Naive thymus-derived CD8-positive, alpha-beta T cell (primary cell): ENCODE measurements at regions not wholly inside any gene's neighbourhood (a gene's known extent, or its start where the extent isn't known, plus 50 kb on each side); places are given as distances from the start of the nearest gene placed in this dataset.
A peak's percentile ranks its signal among the peaks of the same experiment; 100 is the strongest.

Source experiments
- ATAC-seq, 2 donors: fragments of 150-1000 bp; cut with Tn5 transposase in 1 of 2; sonication (Bioruptor Pico), chemical (Tn5 transposase) in 1 of 2; 1 replicate in 1 of 2; 2 replicates in 1 of 2; pipeline ENCODE4 v1.10.0; 2021; ENCODE audit warnings: mild to moderate bottlenecking in 2 of 2, moderate library complexity in 2 of 2
- POLR2A ChIA-PET: fragments of 350-600 bp; sonication (Branson Sonifier 250); formaldehyde crosslinking; loops from one replicate; lab custom pipeline; 2021; ENCODE audit warnings: antibody characterized with exemption; lab: Charles Lee
- DNase-seq, 10 donors: peaks; one replicate each; pipeline versions ENCODE4 v3.0.0 to v3.0.0-alpha.2; 2020 to 2022
- H3K27ac Mint-ChIP-seq, 10 donors: one replicate each; pipeline ENCODE4 v1.8.0; 2020 to 2022; ENCODE audit warnings: mild to moderate bottlenecking in 10 of 10, mixed read lengths in 10 of 10, moderate library complexity in 4 of 10, inconsistent platforms in 1 of 10
- H3K27me3 Mint-ChIP-seq, 5 donors: one replicate each; pipeline ENCODE4 v1.8.0; 2021 to 2022; ENCODE audit warnings: mixed read lengths in 5 of 5
- H3K36me3 Mint-ChIP-seq, 3 donors: one replicate each; pipeline ENCODE4 v1.8.0; 2020 to 2022; ENCODE audit warnings: mixed read lengths in 3 of 3, mild to moderate bottlenecking in 2 of 3, inconsistent platforms in 1 of 3
- H3K4me1 Mint-ChIP-seq, 4 donors: one replicate each; pipeline ENCODE4 v1.8.0; 2021 to 2022; ENCODE audit warnings: mixed read lengths in 4 of 4
- H3K4me3 Mint-ChIP-seq, 10 donors: one replicate each; pipeline ENCODE4 v1.8.0; 2020 to 2022; ENCODE audit warnings: mild to moderate bottlenecking in 10 of 10, mixed read lengths in 10 of 10, moderate library complexity in 6 of 10, inconsistent platforms in 1 of 10
- H3K9me3 Mint-ChIP-seq, 9 donors: one replicate each; pipeline ENCODE4 v1.8.0; 2020 to 2022; ENCODE audit warnings: mixed read lengths in 9 of 9, mild to moderate bottlenecking in 3 of 9, inconsistent platforms in 1 of 9, moderate library complexity in 1 of 9

DNA sequence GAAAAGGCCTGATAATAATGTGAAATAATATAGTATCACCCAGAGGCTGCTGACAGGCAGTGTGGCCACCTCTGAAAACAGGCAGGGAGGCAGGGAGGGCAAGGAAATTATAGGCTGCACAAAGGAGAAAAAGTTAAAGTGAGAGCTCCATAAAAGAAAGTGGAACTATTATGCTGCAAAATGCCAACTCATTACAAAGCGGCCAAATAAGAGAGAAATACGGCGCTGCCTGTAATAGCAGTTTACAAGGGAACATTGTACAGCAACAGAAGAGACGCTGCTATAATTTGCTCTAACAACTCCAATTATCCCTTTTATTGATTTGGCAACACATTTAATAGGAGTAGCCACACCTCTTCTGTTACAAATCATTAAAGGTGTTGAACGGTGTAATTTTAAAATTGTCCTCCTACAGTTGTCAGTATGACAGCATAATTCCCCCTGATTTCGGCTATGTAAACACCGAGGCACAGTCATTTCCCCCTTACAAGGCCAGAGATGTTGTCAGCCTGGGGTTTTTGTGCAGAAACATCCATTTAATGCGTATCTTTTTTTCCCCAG lies 120.3 kb downstream of the MRM1 start:
- H3K9me3 Mint-ChIP-seq, result no peaks in the 10 kb centered on the region
- peak overlapping the region; percentile 96 to 99 (median 98) for H3K27ac Mint-ChIP-seq
- H3K36me3 Mint-ChIP-seq, result peaks cover 0 to 7% (median 0%) of the 10 kb centered on the region in 3 donors
- DNase-seq, result peak in 1 of 10 donors; percentile 15
- peaks cover 0 to 2% (median 1%) of the 10 kb centered on the region in 5 donors for H3K27me3 Mint-ChIP-seq
- H3K4me3 Mint-ChIP-seq, result peak overlapping the region; percentile 78 to 90 (median 86)
- peaks cover 35 to 67% (median 57%) of the 10 kb centered on the region in 4 donors for H3K4me1 Mint-ChIP-seq
- peak; percentile 46 to 51 for ATAC-seq
- POLR2A ChIA-PET, result interaction anchor here (0.6 to 2.5 kb wide), 6 partner anchors 18 to 120 kb away, joined by 3 to 13 read pairs (median 4); partner anchors contain the start of gene MRM1

DNA sequence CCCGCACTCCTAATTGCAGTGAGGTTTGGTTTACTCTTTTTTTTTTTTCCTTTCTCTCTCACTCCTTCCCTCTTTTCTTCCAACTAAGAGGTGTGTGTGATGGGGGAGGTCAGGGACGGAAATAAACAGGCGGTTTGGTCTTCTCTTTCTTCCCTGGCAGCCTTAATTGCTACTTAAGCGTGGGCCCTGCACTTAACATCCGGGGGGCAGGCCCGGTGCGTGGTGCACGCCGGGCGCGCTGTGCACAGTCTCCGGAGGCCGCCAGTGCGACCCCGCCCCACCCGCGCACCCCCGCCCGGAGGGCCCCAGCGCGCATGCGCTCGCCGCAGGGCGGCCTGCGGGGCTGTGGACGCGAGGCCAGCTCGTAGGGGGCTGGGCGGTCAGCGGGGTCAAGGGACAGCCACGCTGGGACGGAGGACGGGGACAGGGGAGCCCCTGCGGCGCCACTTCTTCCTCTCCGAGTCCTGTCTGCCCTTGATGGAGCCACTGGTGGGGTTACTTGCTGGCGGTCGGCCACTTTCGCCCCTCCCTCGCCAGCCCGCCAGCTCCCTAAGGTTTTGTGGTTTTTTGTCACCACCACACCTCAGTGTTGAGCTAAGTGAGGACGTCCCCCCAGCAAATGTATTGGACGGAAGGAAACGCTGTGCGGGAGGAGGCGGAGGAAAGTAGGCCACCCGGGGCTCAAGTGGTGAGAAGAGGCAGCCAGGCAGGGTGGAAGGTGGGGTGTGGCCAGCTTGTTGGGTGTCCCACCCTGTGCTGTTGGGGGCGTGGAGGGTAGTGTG lies 120.9 kb downstream of the MRM1 start:
- H3K4me3 Mint-ChIP-seq, result peak overlapping the region; percentile 80 to 91 (median 86)
- H3K36me3 Mint-ChIP-seq, result peaks cover 0 to 7% (median 0%) of the 10 kb centered on the region in 3 donors
- peak overlapping the region; percentile 96 to 99 (median 98) for H3K27ac Mint-ChIP-seq
- DNase-seq (peak; percentile 57 to 88 (median 78)), ATAC-seq (peak; percentile 96 to 97)
- peaks cover 0 to 2% (median 1%) of the 10 kb centered on the region in 5 donors for H3K27me3 Mint-ChIP-seq
- POLR2A ChIA-PET, result interaction anchor here (0.8 to 2.5 kb wide), 14 partner anchors 10 to 887 kb away, joined by 3 to 13 read pairs (median 4); partner anchors contain the start of genes AATF, MRM1, SYNRG and ZNHIT3
- peaks cover 39 to 72% (median 63%) of the 10 kb centered on the region in 4 donors for H3K4me1 Mint-ChIP-seq
- no peaks in the 10 kb centered on the region for H3K9me3 Mint-ChIP-seq

DNA sequence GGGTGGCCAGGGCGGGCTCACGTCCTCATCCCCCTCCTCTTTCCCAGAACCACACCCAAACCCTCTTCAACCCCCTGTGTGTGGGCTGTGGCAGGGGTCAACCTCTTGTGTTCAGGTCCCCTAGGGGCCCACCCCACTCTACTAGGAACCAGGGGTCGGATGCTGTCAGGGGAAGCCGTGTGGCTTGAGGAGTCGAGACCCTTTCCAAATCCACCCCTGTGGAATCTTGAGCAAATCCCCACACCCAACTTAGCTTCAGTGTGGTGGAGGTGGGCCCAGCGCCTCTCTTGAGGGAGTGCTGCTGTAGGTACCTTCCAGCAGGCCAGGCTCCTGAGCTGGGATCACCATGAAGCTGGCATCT lies 121.5 kb downstream of the MRM1 start:
- POLR2A ChIA-PET, result interaction anchor here (0.8 to 2.5 kb wide), 14 partner anchors 9 to 886 kb away, joined by 3 to 13 read pairs (median 4); partner anchors contain the start of genes AATF, MRM1, PIGW and SYNRG
- H3K36me3 Mint-ChIP-seq, result peaks cover 0 to 7% (median 0%) of the 10 kb centered on the region in 3 donors
- no peak for ATAC-seq
- no peaks in the 10 kb centered on the region for H3K9me3 Mint-ChIP-seq
- peaks cover 42 to 78% (median 69%) of the 10 kb centered on the region in 4 donors for H3K4me1 Mint-ChIP-seq
- peak overlapping the region; percentile 64 to 98 (median 94) for H3K27ac Mint-ChIP-seq
- no peak for DNase-seq
- peaks cover 0 to 2% (median 0%) of the 10 kb centered on the region in 5 donors for H3K27me3 Mint-ChIP-seq
- peak overlapping the region; percentile 80 to 91 (median 86) for H3K4me3 Mint-ChIP-seq

DNA sequence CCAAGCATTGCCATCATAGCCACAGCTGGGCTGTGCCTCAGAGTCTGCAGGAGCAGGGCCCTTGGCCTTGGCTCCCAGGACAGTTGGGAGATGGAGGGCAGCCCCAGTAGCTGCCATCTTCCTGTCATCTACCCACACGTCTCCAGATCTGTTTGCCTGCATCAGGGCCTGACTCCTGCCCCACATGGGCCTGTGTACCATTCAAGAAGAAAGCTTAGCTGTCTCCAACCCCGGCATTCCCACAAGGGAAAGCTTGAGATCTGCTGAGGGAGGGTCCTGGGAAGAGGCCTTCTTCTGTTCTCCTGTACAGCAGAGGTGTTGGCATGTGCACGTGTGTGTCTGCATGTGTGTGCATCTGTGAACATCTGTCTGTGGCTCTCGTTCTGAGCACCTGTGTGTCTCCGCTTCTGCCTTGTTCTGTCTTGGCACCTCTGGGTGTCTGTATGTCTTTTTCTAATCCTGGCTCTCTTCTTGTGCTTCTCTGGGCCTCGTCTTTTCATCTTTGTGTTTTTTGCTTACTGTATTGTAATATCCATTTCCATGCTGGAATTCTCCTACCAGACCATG lies 122.2 kb downstream of the MRM1 start:
- H3K9me3 Mint-ChIP-seq, result no peaks in the 10 kb centered on the region
- H3K36me3 Mint-ChIP-seq, result peaks cover 0 to 1% (median 0%) of the 10 kb centered on the region in 3 donors
- H3K4me1 Mint-ChIP-seq, result peaks cover 47 to 85% (median 76%) of the 10 kb centered on the region in 4 donors
- H3K4me3 Mint-ChIP-seq, result peak overlapping the region; percentile 65 to 91 (median 86)
- POLR2A ChIA-PET, result interaction anchor here (0.9 to 2.5 kb wide), 10 partner anchors 9 to 239 kb away, joined by 3 to 13 read pairs (median 4); partner anchors contain the start of genes AATF, MRM1, PIGW and ZNHIT3
- peaks cover 0 to 2% (median 0%) of the 10 kb centered on the region in 5 donors for H3K27me3 Mint-ChIP-seq
- no peak for ATAC-seq
- H3K27ac Mint-ChIP-seq, result peak overlapping the region; percentile 64 to 98 (median 94)
- DNase-seq, result no peak

DNA sequence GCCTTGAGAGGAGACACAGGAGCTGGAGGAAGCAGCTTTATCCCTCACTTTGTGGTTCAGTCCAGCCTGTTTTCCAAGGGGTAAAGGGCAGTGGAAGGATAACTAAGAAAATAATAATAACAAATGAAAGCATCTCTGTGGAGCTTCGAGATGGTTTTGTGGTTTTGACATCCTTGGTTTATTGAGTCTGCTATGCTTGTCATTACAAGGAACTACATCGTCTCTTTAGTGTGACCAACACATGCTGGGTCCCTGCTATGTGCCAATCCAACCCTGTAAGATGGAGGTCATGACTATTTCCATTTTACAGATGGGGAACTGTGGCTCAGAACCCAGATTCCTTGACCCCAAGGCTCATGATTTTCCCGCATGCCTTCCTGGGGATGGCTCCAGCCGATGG lies 124.8 kb downstream of the MRM1 start:
- Mint-ChIP-seq H3K4me3 (peak overlapping the region in 2 of 10 donors; percentile 18 to 72), H3K9me3 (no peaks in the 10 kb centered on the region), H3K4me1 (peaks cover 52 to 82% (median 79%) of the 10 kb centered on the region in 4 donors), H3K27me3 (peaks cover 0 to 5% (median 0%) of the 10 kb centered on the region in 5 donors), H3K36me3 (no peaks in the 10 kb centered on the region), H3K27ac (peak overlapping the region; percentile 12 to 98 (median 72))
- ATAC-seq (no peak), DNase-seq (no peak)
- POLR2A ChIA-PET, result interaction anchor here (0.6 to 0.9 kb wide), 3 partner anchors 37 to 150 kb away, joined by 3 to 4 read pairs (median 3); partner anchors contain the start of gene MRM1

DNA sequence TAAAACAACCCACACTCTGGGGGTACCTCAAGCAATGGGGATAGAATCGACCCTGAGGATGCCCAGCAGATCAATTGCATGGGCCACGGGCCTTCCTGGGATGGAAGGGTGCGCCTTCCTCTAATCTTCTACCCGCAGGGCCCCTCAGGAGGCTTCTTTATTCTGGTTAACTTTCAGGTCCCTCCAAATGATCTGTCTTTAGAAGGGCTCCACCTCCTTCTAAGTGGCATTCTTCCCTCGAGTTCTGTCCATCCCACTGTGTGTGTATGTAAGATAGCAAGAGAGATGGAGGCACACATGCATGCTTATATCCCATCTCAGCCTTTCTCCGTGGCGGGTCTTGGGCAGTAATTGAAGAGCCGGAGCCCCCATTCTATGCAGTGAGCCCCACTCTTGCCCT lies 125.7 kb downstream of the MRM1 start:
- H3K9me3 Mint-ChIP-seq, result no peaks in the 10 kb centered on the region
- no peaks in the 10 kb centered on the region for H3K36me3 Mint-ChIP-seq
- peaks cover 46 to 73% (median 70%) of the 10 kb centered on the region in 4 donors for H3K4me1 Mint-ChIP-seq
- ATAC-seq (no peak), DNase-seq (no peak)
- H3K4me3 Mint-ChIP-seq, result peak overlapping the region in 8 of 10 donors; percentile 10 to 86 (median 52)
- H3K27me3 Mint-ChIP-seq, result peaks cover 0 to 5% (median 2%) of the 10 kb centered on the region in 5 donors
- peak overlapping the region in 6 of 10 donors; percentile 54 to 98 (median 78) for H3K27ac Mint-ChIP-seq
- POLR2A ChIA-PET, result no interaction called here

DNA sequence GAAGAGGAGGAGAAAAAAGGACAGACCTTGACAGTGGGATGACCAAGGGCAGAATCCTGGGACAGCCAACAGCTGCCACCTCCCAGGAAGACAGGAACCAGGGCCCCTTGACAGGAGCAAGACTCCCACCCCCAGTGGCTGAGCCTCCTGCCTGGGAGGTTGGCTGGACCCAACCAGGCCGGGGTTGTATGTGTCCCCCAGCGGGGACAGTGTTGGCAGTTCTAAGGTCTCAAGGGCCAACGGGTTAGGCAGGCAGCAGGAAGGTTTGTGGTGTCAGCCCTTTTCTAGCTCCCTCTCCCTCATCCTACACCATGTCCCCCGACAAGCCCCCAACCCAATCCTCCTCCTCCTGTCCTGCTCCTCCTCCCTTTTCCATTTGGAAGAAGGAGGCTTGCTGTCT lies 126.2 kb downstream of the MRM1 start:
- POLR2A ChIA-PET, result no interaction called here
- Mint-ChIP-seq H3K4me1 (peaks cover 48 to 70% (median 66%) of the 10 kb centered on the region in 4 donors), H3K36me3 (no peaks in the 10 kb centered on the region), H3K27me3 (peaks cover 4 to 10% (median 7%) of the 10 kb centered on the region in 5 donors), H3K9me3 (no peaks in the 10 kb centered on the region), H3K4me3 (peak overlapping the region; percentile 26 to 86 (median 71)), H3K27ac (peak overlapping the region in 8 of 10 donors; percentile 25 to 98 (median 62))
- ATAC-seq (no peak), DNase-seq (no peak)

DNA sequence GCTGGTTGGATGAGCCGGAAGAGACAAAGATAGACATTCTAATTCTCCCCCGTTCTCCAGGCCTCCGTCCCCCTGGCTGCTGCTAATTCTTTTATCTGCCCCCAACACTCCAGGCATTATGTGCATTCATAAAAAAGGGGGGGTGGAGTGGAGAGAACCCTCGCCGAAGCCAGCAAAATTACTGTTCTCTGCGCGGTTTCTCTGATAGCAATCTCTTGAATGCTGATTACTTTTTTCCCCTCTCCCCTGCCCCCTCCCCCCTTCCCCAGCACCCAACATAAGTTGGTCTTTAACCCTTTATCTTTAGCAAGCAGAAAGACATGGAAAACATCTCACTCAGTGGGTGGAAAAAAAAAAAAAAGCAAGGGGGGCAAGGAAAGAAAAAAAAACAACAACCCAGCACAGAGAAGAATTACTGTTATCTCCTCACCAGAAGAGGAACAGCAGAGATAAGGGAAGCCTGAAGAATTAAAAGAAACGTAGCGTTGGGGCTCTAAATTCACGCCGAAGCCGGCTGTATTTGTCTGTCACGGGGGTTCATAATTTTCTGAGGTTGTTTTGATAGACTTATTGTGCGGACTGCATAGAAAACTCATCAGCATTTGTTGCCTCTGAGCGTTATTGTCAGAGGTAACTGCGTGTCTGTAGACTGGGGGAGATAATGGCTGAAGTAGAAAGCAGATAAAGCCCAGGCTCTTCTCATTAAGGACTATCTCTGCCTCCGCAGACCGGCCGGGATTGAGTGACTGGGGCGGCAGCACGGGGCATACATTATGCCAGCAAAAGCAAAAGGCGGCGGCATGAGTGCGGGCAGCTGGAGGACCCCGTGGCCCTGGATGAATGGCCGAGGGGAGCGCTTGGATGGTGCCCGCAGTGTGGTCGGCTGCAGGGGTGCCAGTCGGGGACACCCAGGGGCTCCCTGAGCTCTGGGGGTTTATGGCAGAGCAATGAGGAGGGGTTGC lies 126.9 kb downstream of the MRM1 start:
- Mint-ChIP-seq H3K27me3 (peaks cover 7 to 13% (median 9%) of the 10 kb centered on the region in 5 donors), H3K27ac (peak overlapping the region; percentile 25 to 89 (median 64)), H3K4me1 (peaks cover 46 to 63% (median 59%) of the 10 kb centered on the region in 4 donors), H3K4me3 (peak overlapping the region; percentile 26 to 86 (median 74)), H3K9me3 (no peaks in the 10 kb centered on the region), H3K36me3 (no peaks in the 10 kb centered on the region)
- DNase-seq (no peak), ATAC-seq (peak; percentile 13 to 38)
- POLR2A ChIA-PET, result no interaction called here

DNA sequence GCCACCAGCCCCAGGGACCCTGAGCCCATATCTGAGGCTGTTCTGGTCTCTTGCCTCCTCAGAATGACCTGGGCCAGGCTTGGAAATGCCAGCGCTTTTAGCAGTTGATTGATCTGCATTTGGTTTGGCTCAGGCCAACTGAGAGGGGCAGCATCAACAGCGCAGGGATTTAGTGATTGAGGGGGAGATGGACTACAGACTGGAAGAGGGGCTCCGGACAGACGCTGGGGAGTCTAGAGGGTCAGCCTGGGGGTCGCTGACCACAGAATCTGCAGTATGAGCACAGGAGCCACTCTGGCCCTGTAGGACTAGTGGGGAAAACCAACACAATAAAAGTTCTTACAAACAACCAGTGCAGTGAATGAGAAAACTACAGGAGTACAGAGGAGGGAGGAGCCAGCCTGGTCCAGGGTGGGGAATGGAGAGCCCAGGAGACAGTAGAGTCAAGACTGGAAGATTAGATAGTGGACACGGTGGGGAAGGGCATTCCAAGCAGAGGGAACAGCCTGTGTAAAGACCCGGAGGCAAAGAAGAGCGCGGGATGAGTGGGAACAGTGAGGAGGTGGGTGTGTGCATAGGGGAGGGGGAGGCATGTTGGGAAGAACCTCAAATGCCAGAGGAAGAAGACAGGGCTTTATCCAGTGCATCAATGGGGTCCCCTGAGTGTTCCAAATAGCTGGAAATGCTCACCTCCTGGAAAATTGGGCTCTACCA lies 128.9 kb downstream of the MRM1 start:
- peak overlapping the region in 1 of 10 donors; percentile 41 for H3K27ac Mint-ChIP-seq
- no peak for DNase-seq
- POLR2A ChIA-PET, result interaction anchor here (0.7 kb wide), 1 partner anchor 14 kb away, joined by 3 read pairs; no protein-coding TSS in a partner anchor
- ATAC-seq, result no peak
- H3K36me3 Mint-ChIP-seq, result no peaks in the 10 kb centered on the region
- H3K9me3 Mint-ChIP-seq, result no peaks in the 10 kb centered on the region
- H3K27me3 Mint-ChIP-seq, result peaks cover 9 to 19% (median 14%) of the 10 kb centered on the region in 5 donors
- no peak overlapping the region for H3K4me3 Mint-ChIP-seq
- peaks cover 34 to 44% (median 41%) of the 10 kb centered on the region in 4 donors for H3K4me1 Mint-ChIP-seq

DNA sequence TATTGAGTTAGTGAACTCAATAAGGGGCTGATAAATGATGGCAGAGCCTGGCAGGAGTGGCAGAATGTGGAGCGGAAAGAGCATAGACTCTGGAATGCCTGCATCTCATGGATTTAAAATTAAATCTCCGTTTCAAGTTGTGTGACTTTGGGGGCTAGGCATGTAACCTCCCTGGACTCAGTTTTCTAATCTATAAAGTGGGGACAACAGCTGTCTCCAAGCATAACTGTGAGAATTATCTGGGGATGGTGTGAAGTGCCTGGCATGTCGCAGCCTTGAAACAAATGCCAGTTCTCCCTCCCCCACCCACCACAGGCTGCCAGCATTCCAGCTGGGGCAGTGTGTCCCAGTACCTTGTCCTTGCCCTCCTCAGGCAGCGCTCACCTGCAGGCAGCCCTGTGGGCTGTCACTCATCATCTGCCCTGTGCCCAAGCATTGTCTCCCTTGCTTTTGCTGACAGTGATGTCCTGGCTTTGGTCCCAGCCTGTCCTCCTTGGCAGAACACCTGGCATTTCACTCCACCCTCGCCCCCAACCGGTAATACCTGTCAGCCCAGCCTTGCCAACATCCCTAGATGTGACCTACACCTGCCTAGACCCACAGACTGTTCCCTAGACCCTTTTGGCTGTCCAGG lies 129.6 kb downstream of the MRM1 start:
- DNase-seq, result no peak
- ATAC-seq, result no peak
- Mint-ChIP-seq H3K4me1 (peaks cover 30 to 38% (median 34%) of the 10 kb centered on the region in 4 donors), H3K27ac (peak overlapping the region in 2 of 10 donors; percentile 38 to 43), H3K9me3 (no peaks in the 10 kb centered on the region), H3K4me3 (peak overlapping the region in 1 of 10 donors; percentile 48), H3K36me3 (no peaks in the 10 kb centered on the region), H3K27me3 (peaks cover 10 to 27% (median 16%) of the 10 kb centered on the region in 5 donors)
- POLR2A ChIA-PET, result no interaction called here
